ENCODE measurements at regions not wholly inside any gene's neighbourhood (a gene's known extent, or its start where the extent isn't known, plus 50 kb on each side); places are given as distances from the start of the nearest gene placed in this dataset.

GRCh38 chr9:117523531-117524153 lies 108.8 kb upstream of the ASTN2 start:
- Histone ChIP-seq H2BK20ac (ENCODE audit: low read length) (no peak overlapping the region), H3K4me1 (replicated peaks in 1 of 4; ENCODE audit: control insufficient read depth in 3 of 4, insufficient read depth in 4 of 4, low read length in 3 of 4) (no peaks in the 10 kb centered on the region), H3K18ac (ENCODE audit: extremely low read depth, low read length) (no peak overlapping the region), H4K20me1 (replicated peaks in 1 of 2; ENCODE audit: control insufficient read depth in 1 of 2, insufficient read depth in 2 of 2, low read length in 2 of 2) (no peaks in the 10 kb centered on the region), H4K8ac (ENCODE audit: extremely low read depth, insufficient read depth, low read length) (no peak overlapping the region), H3K23ac (ENCODE audit: insufficient read length) (no peak overlapping the region), H4K5ac (ENCODE audit: insufficient read length, low read depth, low read length) (no peak overlapping the region), H2AK5ac (ENCODE audit: low read depth, low read length) (no peak overlapping the region), H3K4me3 (ENCODE audit: extremely low read depth in 1 of 4, insufficient read depth in 2 of 4, low read depth in 3 of 4, low read length in 4 of 4) (no peak overlapping the region), H3K36me3 (ENCODE audit: control insufficient read depth in 2 of 4, insufficient read depth in 4 of 4, low read length in 3 of 4) (no peaks in the 10 kb centered on the region), H3K9ac (replicated peaks in 1 of 4; ENCODE audit: extremely low read depth in 1 of 4, low read depth in 3 of 4, low read length in 3 of 4) (no peak overlapping the region), H2AFZ (ENCODE audit: low read length) (no peak overlapping the region), H3K14ac (ENCODE audit: insufficient read length) (no peak overlapping the region), H2BK5ac (ENCODE audit: low read depth, low read length) (no peak overlapping the region), H3K23me2 (ENCODE audit: low read depth, low read length) (no peaks in the 10 kb centered on the region; the same call in 1 of the 2 replicates), H2BK15ac (ENCODE audit: low read length) (no peak overlapping the region), H3K9me3 (ENCODE audit: insufficient read depth in 2 of 2, low read depth in 1 of 2, low read length in 1 of 2) (no peaks in the 10 kb centered on the region), H4K91ac (replicated peaks; ENCODE audit: insufficient read length, low read length) (no peak overlapping the region), H3K4ac (replicated peaks; ENCODE audit: insufficient read length, low read depth, low read length) (no peak overlapping the region), H2BK120ac (replicated peaks; ENCODE audit: low read depth, low read length) (no peak overlapping the region), H2BK12ac (ENCODE audit: low read depth, low read length) (no peak overlapping the region), H3K27ac (ENCODE audit: low read depth, low read length) (no peak overlapping the region), H3K27me3 (replicated peaks in 1 of 4; ENCODE audit: control insufficient read depth in 3 of 4, extremely low read depth in 1 of 4, insufficient read depth in 3 of 4, low read length in 3 of 4) (no peaks in the 10 kb centered on the region), H3K4me2 (ENCODE audit: insufficient read depth in 1 of 2, low read depth in 2 of 2, low read length in 2 of 2) (no peak overlapping the region), H3K79me1 (ENCODE audit: low read depth, low read length) (no peaks in the 10 kb centered on the region), H3K79me2 (ENCODE audit: control insufficient read depth in 1 of 2, insufficient read depth in 2 of 2, low read length in 2 of 2) (no peaks in the 10 kb centered on the region), H3K56ac (replicated peaks; ENCODE audit: insufficient read length, low read depth, low read length) (no peak overlapping the region)
- POLR2A ChIA-PET (ENCODE audit: partially characterized antibody) = no interaction called here
- DNase-seq (ENCODE audit: low read depth in 1 of 2, low spot score in 2 of 2) (no peak), FAIRE-seq (no peak)
- 90% methylated on average over 2 of the region's 2 CpGs; no CpG with 5 or more reads in 1 of the 2 experiments for WGBS, 2 experiments (ENCODE audit: extremely low coverage in 1 of 2, insufficient coverage in 1 of 2, insufficient read length in 1 of 2, insufficient replicate concordance in 2 of 2, low coverage in 1 of 2, low lambda C conversion rate in 2 of 2, missing lambda C conversion rate in 1 of 2)
- CTCF ChIA-PET (ENCODE audit: partially characterized antibody) = interaction anchor here (0.7 to 1.0 kb wide), 2 partner anchors 12 to 646 kb away, joined by 3 to 4 read pairs; no protein-coding TSS in a partner anchor
- TF ChIP-seq PHF8 (conservative IDR thresholded peaks at IDR 0.05; ENCODE audit: low read depth, low read length) = no peak
